OCI-LY7 (cell line): ENCODE measurements at regions not wholly inside any gene's neighbourhood (a gene's known extent, or its start where the extent isn't known, plus 50 kb on each side); places are given as distances from the start of the nearest gene placed in this dataset.
"Not testable (repeated sequence)": the region's sequence is repeated elsewhere in the genome, so short reads cannot be mapped to it uniquely, and the experiment has no call there.

ENCODE experiments used
- BruUV-seq: library from RNA; stranded (reverse); fragments of 400-500 nt; replicated peaks from 2 replicates; lab custom pipeline; 2021; lab: Mats Ljungman, UMichigan
- CTCF ChIA-PET: fragments of 300-600 bp; sonication (Branson Sonifier 250); formaldehyde crosslinking; loops from one replicate; lab custom pipeline; 2022; ENCODE audit warnings: antibody characterized with exemption; ENCODE audit not compliant: unreplicated experiment; lab: Charles Lee
- POLR2A ChIA-PET: fragments of 300-600 bp; sonication (Branson Sonifier 250); formaldehyde crosslinking; loops from one replicate; lab custom pipeline; 2022; ENCODE audit warnings: antibody characterized with exemption; lab: Charles Lee
- DNase-seq: peaks from one replicate; pipeline ENCODE4 v3.0.0-alpha.2; 2015; ENCODE audit warnings: low spot score
- H2AFZ ChIP-seq: fragments of 200-600 bp; sonication (generic), shearing (Covaris generic); 2 replicates; pipeline ENCODE4 v1.6.1; 2014; ENCODE audit warnings: mild to moderate bottlenecking, antibody characterized with exemption, low read length, moderate library complexity
- H3K27ac ChIP-seq: fragments of 200-600 bp; sonication (generic); 2 replicates; pipeline ENCODE4 v1.5.1; 2014; ENCODE audit warnings: mixed run types, low read depth, mild to moderate bottlenecking, moderate library complexity, low read length, inconsistent platforms; ENCODE audit not compliant: poor library complexity, severe bottlenecking
- H3K36me3 ChIP-seq: fragments of 200-600 bp; sonication (generic); 2 replicates; pipeline ENCODE4 v1.6.1; 2014; ENCODE audit warnings: mild to moderate bottlenecking, antibody characterized with exemption, low read length, moderate library complexity, mixed read lengths; ENCODE audit not compliant: insufficient read depth
- H3K4me1 ChIP-seq: fragments of 200-600 bp; sonication (generic); 2 replicates; pipeline ENCODE4 v1.5.1; 2014; ENCODE audit warnings: mild to moderate bottlenecking, low read length; ENCODE audit not compliant: insufficient read depth, poor library complexity, severe bottlenecking
- H3K4me2 ChIP-seq: fragments of 200-600 bp; sonication (generic); 2 replicates; pipeline ENCODE4 v1.6.1; 2014; ENCODE audit warnings: mild to moderate bottlenecking, low read length
- H3K4me3 ChIP-seq: fragments of 200-600 bp; sonication (generic); 2 replicates; pipeline ENCODE4 v1.5.1; 2014; ENCODE audit warnings: mild to moderate bottlenecking, low read depth, low read length; ENCODE audit not compliant: poor library complexity, severe bottlenecking
- H3K79me2 ChIP-seq: fragments of 200-600 bp; sonication (generic); 2 replicates; pipeline ENCODE4 v1.6.1; 2016; ENCODE audit warnings: low read depth, mild to moderate bottlenecking, low read length, moderate library complexity, mixed read lengths; ENCODE audit not compliant: insufficient read depth
- H3K9me2 ChIP-seq: fragments of 200-600 bp; sonication (generic); 2 replicates; pipeline ENCODE4 v1.6.1; 2016; ENCODE audit warnings: mild to moderate bottlenecking, low read length, mixed read lengths; ENCODE audit not compliant: insufficient read depth
- H3K9me3 ChIP-seq: fragments of 200-600 bp; sonication (generic); 2 replicates; pipeline ENCODE4 v1.6.1; 2014; ENCODE audit warnings: mild to moderate bottlenecking, mixed run types, low read length, mixed read lengths
- H4K20me1 ChIP-seq: fragments of 200-600 bp; sonication (generic); 2 replicates; pipeline ENCODE4 v1.6.1; 2014; ENCODE audit warnings: mild to moderate bottlenecking, antibody characterized with exemption, low read length, moderate library complexity, mixed read lengths; ENCODE audit not compliant: insufficient read depth
- EZH2phosphoT487 ChIP-seq: fragments of 200-600 bp; sonication (generic); IDR thresholded peaks from 2 replicates; pipeline ENCODE4 v1.6.1; 2018; ENCODE audit warnings: low read depth, borderline replicate concordance, mild to moderate bottlenecking, mixed run types, antibody characterized with exemption, low read length, moderate library complexity, mixed read lengths
- intact Hi-C: fragments of 100-400 bp; cut with micrococcal nuclease; formaldehyde crosslinking; loops from one replicate; pipeline ENCODE4 v1.10.0; 2022; ENCODE audit not compliant: unreplicated experiment
- TF ChIP-seq, protein P1 (sequence below): fragments of 200-600 bp; sonication (generic); conservative IDR thresholded peaks from 2 replicates; pipeline ENCODE4 v1.5.1; 2014; ENCODE audit warnings: mild to moderate bottlenecking, antibody characterized with exemption, low read length, moderate library complexity, mixed read lengths

DNA sequence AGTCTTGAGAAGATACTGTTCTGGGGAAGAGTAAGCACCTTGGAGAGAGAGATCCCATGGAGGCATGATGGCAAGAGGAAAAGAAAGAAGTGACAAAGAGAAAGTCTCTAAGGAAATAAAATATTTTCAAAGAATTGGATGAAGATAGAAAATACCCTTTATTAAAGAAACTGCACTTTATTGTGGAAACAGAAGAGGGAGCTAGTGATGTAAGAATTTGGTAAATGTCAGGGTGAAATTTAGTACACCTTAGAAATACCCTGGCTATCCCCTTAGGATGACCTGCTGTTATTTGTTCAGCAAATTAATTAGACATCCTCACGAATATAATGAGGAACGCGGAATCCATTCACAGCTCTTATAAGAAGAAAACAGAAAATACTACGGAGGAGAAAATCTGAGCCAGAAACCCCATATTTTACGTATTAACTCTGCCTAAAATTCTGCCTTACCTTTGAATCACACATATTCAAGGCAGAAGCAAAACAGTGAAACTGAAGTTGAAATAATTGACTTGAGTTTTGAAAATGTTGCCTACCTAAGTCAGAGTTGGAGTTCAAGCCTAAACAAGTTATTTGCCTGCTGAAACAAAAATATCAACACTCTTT, 90.7 kb downstream of the TFPI2 start:
- H3K27ac ChIP-seq = no peak overlapping the region
- BruUV-seq = no TSS peak
- no peak overlapping the region for H2AFZ ChIP-seq
- no peak overlapping the region for H3K4me2 ChIP-seq
- DNase-seq = peak; percentile 29
- no peaks in the 10 kb centered on the region for H3K9me3 ChIP-seq
- H3K79me2 ChIP-seq = no peaks in the 10 kb centered on the region
- ChIA-PET POLR2A (no interaction called here), CTCF (no interaction called here)
- H3K4me1 ChIP-seq = no peaks in the 10 kb centered on the region
- H4K20me1 ChIP-seq = no peaks in the 10 kb centered on the region
- H3K36me3 ChIP-seq = no peaks in the 10 kb centered on the region
- H3K4me3 ChIP-seq = no peak overlapping the region
- intact Hi-C loops = loop anchor here (2.0 to 10.0 kb wide), 3 partner anchors 285 to 595 kb away; partner anchors contain the start of gene COL1A2
- TF ChIP-seq, protein P1, sequence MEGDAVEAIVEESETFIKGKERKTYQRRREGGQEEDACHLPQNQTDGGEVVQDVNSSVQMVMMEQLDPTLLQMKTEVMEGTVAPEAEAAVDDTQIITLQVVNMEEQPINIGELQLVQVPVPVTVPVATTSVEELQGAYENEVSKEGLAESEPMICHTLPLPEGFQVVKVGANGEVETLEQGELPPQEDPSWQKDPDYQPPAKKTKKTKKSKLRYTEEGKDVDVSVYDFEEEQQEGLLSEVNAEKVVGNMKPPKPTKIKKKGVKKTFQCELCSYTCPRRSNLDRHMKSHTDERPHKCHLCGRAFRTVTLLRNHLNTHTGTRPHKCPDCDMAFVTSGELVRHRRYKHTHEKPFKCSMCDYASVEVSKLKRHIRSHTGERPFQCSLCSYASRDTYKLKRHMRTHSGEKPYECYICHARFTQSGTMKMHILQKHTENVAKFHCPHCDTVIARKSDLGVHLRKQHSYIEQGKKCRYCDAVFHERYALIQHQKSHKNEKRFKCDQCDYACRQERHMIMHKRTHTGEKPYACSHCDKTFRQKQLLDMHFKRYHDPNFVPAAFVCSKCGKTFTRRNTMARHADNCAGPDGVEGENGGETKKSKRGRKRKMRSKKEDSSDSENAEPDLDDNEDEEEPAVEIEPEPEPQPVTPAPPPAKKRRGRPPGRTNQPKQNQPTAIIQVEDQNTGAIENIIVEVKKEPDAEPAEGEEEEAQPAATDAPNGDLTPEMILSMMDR = peak; percentile 83
- no peak for TF ChIP-seq EZH2phosphoT487
- H3K9me2 ChIP-seq = no peaks in the 10 kb centered on the region

DNA sequence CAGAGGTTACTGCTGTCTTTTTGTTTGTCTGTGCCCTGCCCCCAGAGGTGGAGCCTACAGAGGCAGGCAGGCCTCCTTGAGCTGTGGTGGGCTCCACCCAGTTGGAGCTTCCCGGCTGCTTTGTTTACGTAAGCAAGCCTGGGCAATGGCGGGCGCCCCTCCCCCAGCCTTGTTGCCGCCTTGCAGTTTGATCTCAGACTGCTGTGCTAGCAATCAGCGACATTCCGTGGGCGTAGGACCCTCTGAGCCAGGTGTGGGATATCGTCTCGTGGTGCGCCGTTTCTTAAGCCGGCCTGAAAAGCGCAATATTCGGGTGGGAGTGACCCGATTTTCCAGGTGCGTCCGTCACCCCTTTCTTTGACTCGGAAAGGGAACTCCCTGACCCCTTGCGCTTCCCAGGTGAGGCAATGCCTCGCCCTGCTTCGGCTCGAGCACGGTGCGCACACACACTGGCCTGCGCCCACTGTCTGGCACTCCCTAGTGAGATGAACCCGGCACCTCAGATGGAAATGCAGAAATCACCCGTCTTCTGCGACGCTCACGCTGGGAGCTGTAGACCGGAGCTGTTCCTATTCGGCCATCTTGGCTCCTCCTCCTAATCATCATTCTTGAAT, 97.4 kb downstream of the TFPI2 start:
- H3K79me2 ChIP-seq, H3K4me3 ChIP-seq, H4K20me1 ChIP-seq, H3K27ac ChIP-seq, H3K9me3 ChIP-seq, H2AFZ ChIP-seq, H3K4me1 ChIP-seq, BruUV-seq, DNase-seq, H3K36me3 ChIP-seq, CTCF ChIA-PET, POLR2A ChIA-PET, H3K4me2 ChIP-seq, H3K9me2 ChIP-seq, intact Hi-C loops: not testable (repeated sequence)

DNA sequence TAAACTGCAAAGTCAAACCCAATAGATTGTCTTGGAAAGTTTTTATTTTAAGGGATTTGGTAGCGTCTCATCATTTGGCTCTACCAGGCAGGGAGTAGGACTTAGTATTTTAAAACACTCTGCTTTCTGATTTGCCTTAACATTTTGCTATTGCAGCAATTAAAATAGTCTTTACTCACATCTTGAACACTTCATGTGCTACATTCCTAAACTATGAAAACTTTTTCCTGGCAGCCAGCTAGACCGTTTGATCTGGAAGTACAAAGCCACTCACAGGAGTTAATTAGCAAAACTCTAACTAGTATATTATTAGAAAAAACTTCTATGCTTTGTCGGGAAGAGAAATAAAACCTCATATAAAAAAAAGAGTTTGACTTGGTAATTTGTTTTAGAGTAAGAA, 111.4 kb downstream of the TFPI2 start:
- DNase-seq = no peak

More for the DNA sequence above, 111.4 kb downstream of the TFPI2 start:
- POLR2A ChIA-PET = no interaction called here
- Histone ChIP-seq H3K36me3 (no peaks in the 10 kb centered on the region), H3K4me2 (no peak overlapping the region), H3K9me3 (no peaks in the 10 kb centered on the region), H3K9me2 (no peaks in the 10 kb centered on the region), H3K79me2 (no peaks in the 10 kb centered on the region), H3K27ac (no peak overlapping the region), H4K20me1 (no peaks in the 10 kb centered on the region; the same call in 1 of the 2 replicates), H3K4me3 (no peak overlapping the region), H3K4me1 (no peaks in the 10 kb centered on the region), H2AFZ (no peak overlapping the region)
- no peak for TF ChIP-seq EZH2phosphoT487
- TF ChIP-seq, protein P1 = no peak
- no TSS peak for BruUV-seq
- intact Hi-C loops = no loop called here
- CTCF ChIA-PET = no interaction called here
